Trophoblast cell (in vitro differentiated cells and primary cell): ENCODE measurements at regions not wholly inside any gene's neighbourhood (a gene's known extent, or its start where the extent isn't known, plus 50 kb on each side); places are given as distances from the start of the nearest gene placed in this dataset.

ENCODE experiments used
- DNase-seq, 2 donors: peaks; one replicate each; pipeline ENCODE4 v3.0.0-alpha.2; 2016
- H2AFZ ChIP-seq: 2 replicates; pipeline ENCODE4 v1.6.1; 2013; ENCODE audit warnings: low read length, moderate library complexity, mild to moderate bottlenecking; ENCODE audit not compliant: insufficient read depth, poor library complexity
- H2AK5ac ChIP-seq: 2 replicates; pipeline ENCODE4 v1.6.1; 2013; ENCODE audit warnings: mild to moderate bottlenecking, low read length
- H2BK120ac ChIP-seq: 2 replicates; pipeline ENCODE4 v1.6.1; 2013; ENCODE audit warnings: low read length, mild to moderate bottlenecking, moderate library complexity; ENCODE audit not compliant: insufficient read depth, poor library complexity
- H2BK12ac ChIP-seq: 2 replicates; pipeline ENCODE4 v1.6.1; 2013; ENCODE audit warnings: mild to moderate bottlenecking, low read length, moderate library complexity
- H2BK5ac ChIP-seq: 2 replicates; pipeline ENCODE4 v1.6.1; 2013; ENCODE audit warnings: low read length, low read depth, moderate library complexity, mild to moderate bottlenecking; ENCODE audit not compliant: poor library complexity
- H3K14ac ChIP-seq: 2 replicates; pipeline ENCODE4 v1.6.1; 2013; ENCODE audit warnings: mild to moderate bottlenecking, low read length
- H3K18ac ChIP-seq: 2 replicates; pipeline ENCODE4 v1.6.1; 2013; ENCODE audit warnings: mild to moderate bottlenecking, low read length
- H3K23ac ChIP-seq: 2 replicates; pipeline ENCODE4 v1.6.1; 2013; ENCODE audit warnings: low read length
- H3K27ac ChIP-seq: 2 replicates; pipeline ENCODE4 v1.5.1; 2013; ENCODE audit warnings: low read depth, mild to moderate bottlenecking, inconsistent platforms, low read length, moderate library complexity
- H3K27me3 ChIP-seq: 2 replicates; pipeline ENCODE4 v1.6.1; 2013; ENCODE audit warnings: inconsistent platforms, mild to moderate bottlenecking, low read length, moderate library complexity; ENCODE audit not compliant: insufficient read depth
- H3K36me3 ChIP-seq, 2 experiments: 1 replicate in 1 of 2; 2 replicates in 1 of 2; pipeline ENCODE4 v1.6.1; 2013; ENCODE audit warnings: low read length in 2 of 2, mild to moderate bottlenecking in 2 of 2, moderate library complexity in 1 of 2; ENCODE audit not compliant: insufficient read depth in 2 of 2, control insufficient read depth in 1 of 2
- H3K4ac ChIP-seq: 2 replicates; pipeline ENCODE4 v1.6.1; 2013; ENCODE audit warnings: low read depth, mild to moderate bottlenecking, low read length, moderate library complexity
- H3K4me1 ChIP-seq, 2 experiments: 1 replicate in 1 of 2; 2 replicates in 1 of 2; pipeline ENCODE4 v1.6.1; 2013; ENCODE audit warnings: low read length in 2 of 2, mild to moderate bottlenecking in 2 of 2, moderate library complexity in 1 of 2; ENCODE audit not compliant: insufficient read depth in 2 of 2, control insufficient read depth in 1 of 2
- H3K4me2 ChIP-seq: 2 replicates; pipeline ENCODE4 v1.6.1; 2013; ENCODE audit warnings: inconsistent platforms, mild to moderate bottlenecking, low read length, moderate library complexity
- H3K4me3 ChIP-seq: 2 replicates; pipeline ENCODE4 v1.5.1; 2013; ENCODE audit warnings: mild to moderate bottlenecking, low read depth, low read length, inconsistent platforms
- H3K79me1 ChIP-seq: one replicate; pipeline ENCODE4 v1.6.1; 2013; ENCODE audit warnings: low read length
- H3K79me2 ChIP-seq: 2 replicates; pipeline ENCODE4 v1.6.1; 2013; ENCODE audit warnings: low read length, mild to moderate bottlenecking; ENCODE audit not compliant: control insufficient read depth, insufficient read depth, poor library complexity
- H3K9ac ChIP-seq: 2 replicates; pipeline ENCODE4 v1.6.1; 2013; ENCODE audit warnings: mild to moderate bottlenecking, low read length
- H3K9me3 ChIP-seq: 2 replicates; pipeline ENCODE4 v1.6.1; 2013; ENCODE audit warnings: low read depth, mild to moderate bottlenecking, control low read depth, inconsistent platforms, low read length; ENCODE audit not compliant: insufficient read depth
- H4K12ac ChIP-seq: 2 replicates; pipeline ENCODE4 v1.6.1; 2013; ENCODE audit warnings: low read depth, mild to moderate bottlenecking, low read length, moderate library complexity
- H4K8ac ChIP-seq: 2 replicates; pipeline ENCODE4 v1.6.1; 2013; ENCODE audit warnings: low read depth, mild to moderate bottlenecking, low read length, moderate library complexity
- H4K91ac ChIP-seq: one replicate; pipeline ENCODE4 v1.6.1; 2013; ENCODE audit warnings: low read depth, mild to moderate bottlenecking, low read length, moderate library complexity
- WGBS: extraction: QIAGEN DNeasy Blood & Tissue Kit; methylation state at CpG from one replicate; pipeline ENCODE4 v1.1.7; 2013; ENCODE audit warnings: missing lambda C conversion rate; ENCODE audit not compliant: insufficient read length, insufficient coverage; ENCODE audit errors: extremely low coverage; 5-methylcytosine and 5-hydroxymethylcytosine counted together

DNA sequence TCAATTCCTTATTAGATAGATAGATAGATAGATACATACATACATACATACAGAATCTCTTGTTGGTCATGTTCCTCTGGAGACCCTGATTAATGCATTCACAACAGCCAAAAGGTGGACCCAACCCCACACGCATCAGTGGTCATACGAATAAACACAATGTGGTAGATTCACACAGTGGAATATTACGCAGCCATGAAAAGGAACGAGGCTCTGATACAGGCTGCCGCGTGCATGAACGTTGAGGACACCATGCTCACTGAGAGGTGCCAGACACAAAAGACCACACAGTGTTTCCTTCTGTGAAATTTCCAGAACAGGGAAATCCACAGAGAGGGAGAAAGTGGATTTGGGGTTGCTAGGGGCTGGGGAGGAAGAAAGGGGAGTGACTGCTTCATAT lies 136.7 kb downstream of the CRLF2 start:
- no peak overlapping the region for H3K4me3 ChIP-seq
- H3K79me1 ChIP-seq = no peaks in the 10 kb centered on the region
- H3K18ac ChIP-seq = no peak overlapping the region
- no peak overlapping the region for H3K9ac ChIP-seq
- H3K36me3 ChIP-seq = no peaks in the 10 kb centered on the region
- no peak overlapping the region for H2BK12ac ChIP-seq
- no peaks in the 10 kb centered on the region for H3K4me1 ChIP-seq
- H3K27ac ChIP-seq = no peak overlapping the region
- H3K23ac ChIP-seq = no peak overlapping the region
- H3K14ac ChIP-seq = no peak overlapping the region
- no CpG with 5 or more reads among the region's 7 CpGs for WGBS
- H3K27me3 ChIP-seq = no peaks in the 10 kb centered on the region
- H2BK5ac ChIP-seq = no peak overlapping the region
- no peak overlapping the region for H3K4me2 ChIP-seq
- H3K4ac ChIP-seq = no peak overlapping the region
- no peak for DNase-seq
- H2AFZ ChIP-seq = no peak overlapping the region
- no peak overlapping the region for H4K12ac ChIP-seq
- no peak overlapping the region for H4K91ac ChIP-seq
- no peak overlapping the region for H4K8ac ChIP-seq
- H2BK120ac ChIP-seq = no peak overlapping the region
- no peak overlapping the region for H2AK5ac ChIP-seq
- no peaks in the 10 kb centered on the region for H3K79me2 ChIP-seq
- peaks cover 2% of the 10 kb centered on the region for H3K9me3 ChIP-seq

DNA sequence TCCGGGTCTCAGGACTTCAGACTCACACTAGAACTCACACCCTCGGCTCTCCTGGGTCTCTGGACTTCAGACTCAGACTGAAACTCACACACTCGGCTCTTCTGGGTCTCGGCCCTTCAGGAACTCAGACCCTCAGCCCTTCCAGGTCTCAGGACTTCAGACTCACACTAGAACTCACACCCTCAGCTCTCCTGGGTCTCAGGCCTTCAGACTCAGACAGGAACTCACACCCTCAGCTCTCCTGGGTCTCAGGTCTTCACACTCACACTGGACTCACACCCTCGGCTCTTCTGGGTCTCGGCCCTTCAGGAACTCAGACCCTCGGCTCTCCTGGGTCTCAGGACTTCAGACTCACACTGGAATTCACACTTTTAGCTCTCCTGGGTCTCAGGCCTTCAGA lies 137.3 kb downstream of the CRLF2 start:
- WGBS = no CpG with 5 or more reads among the region's 7 CpGs
- Histone ChIP-seq H3K9me3 (peaks cover 2% of the 10 kb centered on the region), H3K4me1 (no peaks in the 10 kb centered on the region), H2AK5ac (no peak overlapping the region), H2BK5ac (no peak overlapping the region), H3K79me1 (no peaks in the 10 kb centered on the region), H3K23ac (no peak overlapping the region), H2BK12ac (no peak overlapping the region), H3K27me3 (no peaks in the 10 kb centered on the region), H3K4me3 (no peak overlapping the region), H2AFZ (no peak overlapping the region), H3K27ac (no peak overlapping the region), H3K4me2 (no peak overlapping the region), H3K9ac (no peak overlapping the region), H4K12ac (no peak overlapping the region), H4K91ac (no peak overlapping the region), H3K14ac (no peak overlapping the region), H2BK120ac (no peak overlapping the region), H3K18ac (no peak overlapping the region), H3K79me2 (no peaks in the 10 kb centered on the region), H3K36me3 (no peaks in the 10 kb centered on the region), H4K8ac (no peak overlapping the region), H3K4ac (no peak overlapping the region)
- no peak for DNase-seq

DNA sequence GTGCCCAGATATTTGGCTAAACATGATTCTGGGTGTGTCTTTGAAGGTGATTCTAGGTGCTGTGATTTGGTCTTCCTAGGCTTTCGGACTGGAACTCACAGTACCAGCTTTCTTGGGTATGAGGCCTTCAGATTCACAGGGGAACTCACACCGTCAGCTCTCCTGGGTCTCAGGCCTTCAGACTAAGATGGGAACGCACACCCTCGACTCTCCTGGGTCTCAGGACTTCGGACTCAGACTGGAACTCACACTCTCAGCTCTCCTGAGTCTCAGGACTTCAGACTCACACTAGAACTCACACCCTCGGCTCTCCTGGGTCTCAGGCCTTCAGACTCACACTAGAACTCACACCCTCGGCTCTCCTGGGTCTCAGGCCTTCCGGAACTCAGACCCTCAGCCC lies 137.7 kb downstream of the CRLF2 start:
- Histone ChIP-seq H3K27ac (no peak overlapping the region), H2BK12ac (no peak overlapping the region), H2AFZ (no peak overlapping the region), H2BK120ac (no peak overlapping the region), H3K79me1 (no peaks in the 10 kb centered on the region), H2AK5ac (no peak overlapping the region), H2BK5ac (no peak overlapping the region), H4K12ac (no peak overlapping the region), H3K4me1 (no peaks in the 10 kb centered on the region), H3K36me3 (no peaks in the 10 kb centered on the region), H4K8ac (no peak overlapping the region), H3K18ac (no peak overlapping the region), H3K9me3 (peaks cover 2% of the 10 kb centered on the region), H3K4ac (no peak overlapping the region), H3K23ac (no peak overlapping the region), H3K9ac (no peak overlapping the region), H3K79me2 (no peaks in the 10 kb centered on the region), H4K91ac (no peak overlapping the region), H3K27me3 (no peaks in the 10 kb centered on the region), H3K4me2 (no peak overlapping the region), H3K4me3 (no peak overlapping the region), H3K14ac (no peak overlapping the region)
- DNase-seq = no peak
- WGBS = no CpG with 5 or more reads among the region's 8 CpGs

DNA sequence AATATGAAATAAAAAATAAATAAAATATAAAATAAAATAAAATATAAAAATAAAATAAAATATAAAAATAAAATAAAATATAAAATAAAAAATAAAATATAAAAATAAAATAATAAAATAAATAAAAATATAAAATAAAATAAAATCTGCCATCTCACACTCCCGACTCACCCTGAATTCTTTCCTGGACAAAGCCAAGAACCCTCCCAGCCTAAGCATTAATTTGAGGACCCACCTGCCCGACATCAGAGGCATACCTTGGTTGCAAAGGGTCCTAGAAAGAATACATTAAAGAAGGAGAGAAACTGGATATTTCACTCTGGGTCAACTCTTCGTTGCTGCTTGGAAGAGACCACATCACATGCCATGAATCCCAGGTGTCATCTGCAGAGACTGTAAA lies 138.3 kb downstream of the CRLF2 start:
- no peak overlapping the region for H4K91ac ChIP-seq
- no peak overlapping the region for H3K27ac ChIP-seq
- no peak overlapping the region for H2AFZ ChIP-seq
- no peak overlapping the region for H3K4me2 ChIP-seq
- no peaks in the 10 kb centered on the region for H3K79me1 ChIP-seq
- H2BK120ac ChIP-seq = no peak overlapping the region
- no peak overlapping the region for H3K23ac ChIP-seq
- no peak overlapping the region for H3K14ac ChIP-seq
- H3K9me3 ChIP-seq = peaks cover 2% of the 10 kb centered on the region
- no peaks in the 10 kb centered on the region for H3K79me2 ChIP-seq
- no peak overlapping the region for H2AK5ac ChIP-seq
- H3K4me1 ChIP-seq = no peaks in the 10 kb centered on the region
- H3K9ac ChIP-seq = no peak overlapping the region
- no peak overlapping the region for H2BK5ac ChIP-seq
- no peaks in the 10 kb centered on the region for H3K27me3 ChIP-seq
- H3K36me3 ChIP-seq = no peaks in the 10 kb centered on the region
- H3K18ac ChIP-seq = no peak overlapping the region
- H2BK12ac ChIP-seq = no peak overlapping the region
- no peak overlapping the region for H3K4me3 ChIP-seq
- no peak for DNase-seq
- no peak overlapping the region for H3K4ac ChIP-seq
- H4K12ac ChIP-seq = no peak overlapping the region
- H4K8ac ChIP-seq = no peak overlapping the region
- whole genome bisulfite sequencing = no CpG with 5 or more reads among the region's 3 CpGs
